GM23338 (cell line): ENCODE measurements at regions not wholly inside any gene's neighbourhood (a gene's known extent, or its start where the extent isn't known, plus 50 kb on each side); places are given as distances from the start of the nearest gene placed in this dataset.

Source experiments
- CREB1 ChIP-seq: fragments of 250-450 bp; sonication (Bioruptor Pico); IDR thresholded peaks from 2 replicates; pipeline ENCODE4 v1.5.0; 2020; ENCODE audit warnings: low read depth, mild to moderate bottlenecking, moderate library complexity
- EZH2 ChIP-seq: fragments of 200-600 bp; sonication (generic); IDR thresholded peaks from one replicate; pipeline ENCODE4 v1.8.0; 2017; ENCODE audit warnings: antibody characterized with exemption, mild to moderate bottlenecking, low read depth; ENCODE audit not compliant: unreplicated experiment
- JUNB ChIP-seq: IDR thresholded peaks from one replicate; pipeline ENCODE4 v1.6.1; 2016; ENCODE audit warnings: antibody characterized with exemption; ENCODE audit not compliant: unreplicated experiment
- POLR2AphosphoS5 ChIP-seq: IDR thresholded peaks from 2 replicates; pipeline ENCODE4 v1.6.1; 2016; ENCODE audit warnings: antibody characterized with exemption, low read depth
- ZNF331 ChIP-seq: fragments of 250-450 bp; sonication (Bioruptor Pico); IDR thresholded peaks from 2 replicates; pipeline ENCODE4 v1.5.0; 2020; ENCODE audit warnings: low read depth, mild to moderate bottlenecking, moderate library complexity
- TF ChIP-seq, protein P1 (sequence below), 2 experiments: fragments of 200-600 bp in 1 of 2; sonication (generic) in 1 of 2; conservative IDR thresholded peaks; 2 replicates each; pipeline versions ENCODE4 v1.5.1 to v1.6.1; 2016 to 2017; ENCODE audit warnings: antibody characterized with exemption in 2 of 2, low read depth in 2 of 2, mild to moderate bottlenecking in 2 of 2, moderate library complexity in 1 of 2
- TF ChIP-seq, protein P2 (sequence below): IDR thresholded peaks from one replicate; pipeline ENCODE4 v1.6.1; 2018; ENCODE audit warnings: antibody characterized with exemption; ENCODE audit not compliant: unreplicated experiment

DNA sequence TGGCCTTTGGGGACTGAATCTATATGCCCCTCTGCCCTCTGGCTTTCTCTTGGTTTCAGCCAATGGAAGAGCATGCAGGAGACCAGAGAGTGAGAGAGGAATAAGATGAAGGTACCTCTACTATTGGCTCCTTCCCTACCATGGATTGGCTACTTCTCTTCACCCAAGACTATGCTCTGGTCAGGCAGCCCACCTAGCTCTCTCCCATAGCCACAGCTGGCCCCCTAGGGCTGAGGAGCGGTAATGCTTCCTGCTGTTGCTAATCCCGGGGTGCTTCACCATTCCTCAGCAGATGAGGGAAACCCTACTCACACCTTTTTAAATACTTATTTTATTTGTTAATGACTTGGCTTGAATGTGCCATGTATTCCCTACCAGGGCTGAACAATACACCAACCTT lies 142.4 kb downstream of the MREG start:
- TF ChIP-seq, protein P1, sequence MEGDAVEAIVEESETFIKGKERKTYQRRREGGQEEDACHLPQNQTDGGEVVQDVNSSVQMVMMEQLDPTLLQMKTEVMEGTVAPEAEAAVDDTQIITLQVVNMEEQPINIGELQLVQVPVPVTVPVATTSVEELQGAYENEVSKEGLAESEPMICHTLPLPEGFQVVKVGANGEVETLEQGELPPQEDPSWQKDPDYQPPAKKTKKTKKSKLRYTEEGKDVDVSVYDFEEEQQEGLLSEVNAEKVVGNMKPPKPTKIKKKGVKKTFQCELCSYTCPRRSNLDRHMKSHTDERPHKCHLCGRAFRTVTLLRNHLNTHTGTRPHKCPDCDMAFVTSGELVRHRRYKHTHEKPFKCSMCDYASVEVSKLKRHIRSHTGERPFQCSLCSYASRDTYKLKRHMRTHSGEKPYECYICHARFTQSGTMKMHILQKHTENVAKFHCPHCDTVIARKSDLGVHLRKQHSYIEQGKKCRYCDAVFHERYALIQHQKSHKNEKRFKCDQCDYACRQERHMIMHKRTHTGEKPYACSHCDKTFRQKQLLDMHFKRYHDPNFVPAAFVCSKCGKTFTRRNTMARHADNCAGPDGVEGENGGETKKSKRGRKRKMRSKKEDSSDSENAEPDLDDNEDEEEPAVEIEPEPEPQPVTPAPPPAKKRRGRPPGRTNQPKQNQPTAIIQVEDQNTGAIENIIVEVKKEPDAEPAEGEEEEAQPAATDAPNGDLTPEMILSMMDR (conservative IDR thresholded peaks at IDR 0.05; ENCODE audit: low read depth in 2 of 2), result peak; percentile 67 to 78
- TF ChIP-seq, protein P2, sequence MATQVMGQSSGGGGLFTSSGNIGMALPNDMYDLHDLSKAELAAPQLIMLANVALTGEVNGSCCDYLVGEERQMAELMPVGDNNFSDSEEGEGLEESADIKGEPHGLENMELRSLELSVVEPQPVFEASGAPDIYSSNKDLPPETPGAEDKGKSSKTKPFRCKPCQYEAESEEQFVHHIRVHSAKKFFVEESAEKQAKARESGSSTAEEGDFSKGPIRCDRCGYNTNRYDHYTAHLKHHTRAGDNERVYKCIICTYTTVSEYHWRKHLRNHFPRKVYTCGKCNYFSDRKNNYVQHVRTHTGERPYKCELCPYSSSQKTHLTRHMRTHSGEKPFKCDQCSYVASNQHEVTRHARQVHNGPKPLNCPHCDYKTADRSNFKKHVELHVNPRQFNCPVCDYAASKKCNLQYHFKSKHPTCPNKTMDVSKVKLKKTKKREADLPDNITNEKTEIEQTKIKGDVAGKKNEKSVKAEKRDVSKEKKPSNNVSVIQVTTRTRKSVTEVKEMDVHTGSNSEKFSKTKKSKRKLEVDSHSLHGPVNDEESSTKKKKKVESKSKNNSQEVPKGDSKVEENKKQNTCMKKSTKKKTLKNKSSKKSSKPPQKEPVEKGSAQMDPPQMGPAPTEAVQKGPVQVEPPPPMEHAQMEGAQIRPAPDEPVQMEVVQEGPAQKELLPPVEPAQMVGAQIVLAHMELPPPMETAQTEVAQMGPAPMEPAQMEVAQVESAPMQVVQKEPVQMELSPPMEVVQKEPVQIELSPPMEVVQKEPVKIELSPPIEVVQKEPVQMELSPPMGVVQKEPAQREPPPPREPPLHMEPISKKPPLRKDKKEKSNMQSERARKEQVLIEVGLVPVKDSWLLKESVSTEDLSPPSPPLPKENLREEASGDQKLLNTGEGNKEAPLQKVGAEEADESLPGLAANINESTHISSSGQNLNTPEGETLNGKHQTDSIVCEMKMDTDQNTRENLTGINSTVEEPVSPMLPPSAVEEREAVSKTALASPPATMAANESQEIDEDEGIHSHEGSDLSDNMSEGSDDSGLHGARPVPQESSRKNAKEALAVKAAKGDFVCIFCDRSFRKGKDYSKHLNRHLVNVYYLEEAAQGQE, result no peak
- TF ChIP-seq POLR2AphosphoS5 (no peak), JUNB (no peak), EZH2 (no peak), ZNF331 (no peak), CREB1 (CRISPR knock-in tag) (no peak)
